ENCODE measurements at regions not wholly inside any gene's neighbourhood (a gene's known extent, or its start where the extent isn't known, plus 50 kb on each side); places are given as distances from the start of the nearest gene placed in this dataset.

GRCh38 chr11:121714351-121714750 is 261.6 kb upstream of the SORL1-AS1 start:
- no peak overlapping the region for H2AFZ ChIP-seq (ENCODE audit: control insufficient read depth, low read length)
- H3K79me2 ChIP-seq (ENCODE audit: control insufficient read depth, insufficient read depth, low read length): no peaks in the 10 kb centered on the region

DNA sequence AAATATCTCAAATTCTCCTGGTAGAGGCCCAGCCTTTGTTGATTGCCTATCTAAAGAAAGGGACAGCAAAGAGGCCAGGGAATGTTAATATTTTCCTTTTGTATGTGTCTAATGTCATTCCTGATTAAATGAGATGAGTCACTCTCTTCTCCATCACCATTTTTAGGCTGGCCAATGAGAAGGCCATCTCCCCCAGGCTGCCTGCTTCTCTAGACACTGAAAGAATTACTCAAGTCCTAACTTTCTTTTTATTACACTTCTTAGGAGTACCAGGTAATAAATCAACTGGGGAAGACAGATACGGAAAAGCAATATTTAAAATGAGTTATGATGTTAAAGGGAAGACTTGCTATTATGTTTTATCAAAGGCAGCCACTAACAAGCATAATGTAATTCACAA is 259.2 kb upstream of the SORL1-AS1 start:
- no peaks in the 10 kb centered on the region for H3K36me3 ChIP-seq (ENCODE audit: control insufficient read depth in 2 of 2, extremely low read depth in 1 of 2, insufficient read depth in 2 of 2, low read length in 2 of 2)
- H3K9ac ChIP-seq (ENCODE audit: control insufficient read depth, extremely low read depth, insufficient read depth, low read length): no peak overlapping the region
- H3K4me2 ChIP-seq (ENCODE audit: control insufficient read depth, extremely low read depth, insufficient read depth, low read depth, low read length): no peak overlapping the region
- FAIRE-seq (no peak), DNase-seq (ENCODE audit: low read depth, low spot score) (no peak)
- H3K79me2 ChIP-seq (ENCODE audit: control insufficient read depth, insufficient read depth, low read length): no peaks in the 10 kb centered on the region
- dilution Hi-C loops (cut with MboI; ENCODE audit: extremely low pct_ligation_motif_present, low sequenced_read_pairs): no loop called here
- H3K9me1 ChIP-seq (ENCODE audit: control insufficient read depth, extremely low read depth, insufficient read depth, low read length): no peaks in the 10 kb centered on the region
- no peak overlapping the region for H3K4me3 ChIP-seq (ENCODE audit: control insufficient read depth in 2 of 3, extremely low read depth in 1 of 3, insufficient read depth in 2 of 3, low read depth in 1 of 3, low read length in 3 of 3)
- H2AFZ ChIP-seq (ENCODE audit: control insufficient read depth, low read length): no peak overlapping the region
- TF ChIP-seq, protein P1, sequence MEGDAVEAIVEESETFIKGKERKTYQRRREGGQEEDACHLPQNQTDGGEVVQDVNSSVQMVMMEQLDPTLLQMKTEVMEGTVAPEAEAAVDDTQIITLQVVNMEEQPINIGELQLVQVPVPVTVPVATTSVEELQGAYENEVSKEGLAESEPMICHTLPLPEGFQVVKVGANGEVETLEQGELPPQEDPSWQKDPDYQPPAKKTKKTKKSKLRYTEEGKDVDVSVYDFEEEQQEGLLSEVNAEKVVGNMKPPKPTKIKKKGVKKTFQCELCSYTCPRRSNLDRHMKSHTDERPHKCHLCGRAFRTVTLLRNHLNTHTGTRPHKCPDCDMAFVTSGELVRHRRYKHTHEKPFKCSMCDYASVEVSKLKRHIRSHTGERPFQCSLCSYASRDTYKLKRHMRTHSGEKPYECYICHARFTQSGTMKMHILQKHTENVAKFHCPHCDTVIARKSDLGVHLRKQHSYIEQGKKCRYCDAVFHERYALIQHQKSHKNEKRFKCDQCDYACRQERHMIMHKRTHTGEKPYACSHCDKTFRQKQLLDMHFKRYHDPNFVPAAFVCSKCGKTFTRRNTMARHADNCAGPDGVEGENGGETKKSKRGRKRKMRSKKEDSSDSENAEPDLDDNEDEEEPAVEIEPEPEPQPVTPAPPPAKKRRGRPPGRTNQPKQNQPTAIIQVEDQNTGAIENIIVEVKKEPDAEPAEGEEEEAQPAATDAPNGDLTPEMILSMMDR (optimal IDR thresholded peaks at IDR 0.05 in 1 of 3, IDR thresholded peaks at IDR 0.05 in 1 of 3, conservative IDR thresholded peaks at IDR 0.05 in 1 of 3; ENCODE audit: extremely low read depth in 1 of 3, insufficient read depth in 2 of 3, low read length in 3 of 3): no peak
- TF ChIP-seq EZH2 (IDR thresholded peaks at IDR 0.05; ENCODE audit: low read length): no peak
- H4K20me1 ChIP-seq (ENCODE audit: control insufficient read depth, extremely low read depth, insufficient read depth, low read length): no peaks in the 10 kb centered on the region
- H3K4me1 ChIP-seq (ENCODE audit: control insufficient read depth, extremely low read depth, insufficient read depth, low read length): no peaks in the 10 kb centered on the region
- no peak overlapping the region for H3K27ac ChIP-seq (ENCODE audit: control insufficient read depth, insufficient read depth, low read length)
- H3K27me3 ChIP-seq (ENCODE audit: control insufficient read depth, extremely low read depth, insufficient read depth, low read length): no peaks in the 10 kb centered on the region
- H3K9me3 ChIP-seq (ENCODE audit: control insufficient read depth, low read depth, low read length): no peaks in the 10 kb centered on the region

More at GRCh38 chr11:121714351-121714750, 261.6 kb upstream of the SORL1-AS1 start:
- dilution Hi-C loops (cut with MboI; ENCODE audit: extremely low pct_ligation_motif_present, low sequenced_read_pairs): no loop called here
- DNase-seq (ENCODE audit: low read depth, low spot score) (no peak), FAIRE-seq (peak; percentile 32)
- Histone ChIP-seq H4K20me1 (ENCODE audit: control insufficient read depth, extremely low read depth, insufficient read depth, low read length) (no peaks in the 10 kb centered on the region), H3K9me1 (ENCODE audit: control insufficient read depth, extremely low read depth, insufficient read depth, low read length) (no peaks in the 10 kb centered on the region), H3K9me3 (ENCODE audit: control insufficient read depth, low read depth, low read length) (no peaks in the 10 kb centered on the region), H3K9ac (ENCODE audit: control insufficient read depth, extremely low read depth, insufficient read depth, low read length) (no peak overlapping the region), H3K27me3 (ENCODE audit: control insufficient read depth, extremely low read depth, insufficient read depth, low read length) (no peaks in the 10 kb centered on the region), H3K4me3 (ENCODE audit: control insufficient read depth in 2 of 3, extremely low read depth in 1 of 3, insufficient read depth in 2 of 3, low read depth in 1 of 3, low read length in 3 of 3) (no peak overlapping the region), H3K27ac (ENCODE audit: control insufficient read depth, insufficient read depth, low read length) (no peak overlapping the region), H3K4me1 (ENCODE audit: control insufficient read depth, extremely low read depth, insufficient read depth, low read length) (no peaks in the 10 kb centered on the region), H3K4me2 (ENCODE audit: control insufficient read depth, extremely low read depth, insufficient read depth, low read depth, low read length) (no peak overlapping the region), H3K36me3 (ENCODE audit: control insufficient read depth in 2 of 2, extremely low read depth in 1 of 2, insufficient read depth in 2 of 2, low read length in 2 of 2) (no peaks in the 10 kb centered on the region)
- TF ChIP-seq EZH2 (IDR thresholded peaks at IDR 0.05; ENCODE audit: low read length): no peak
- TF ChIP-seq, protein P1 (optimal IDR thresholded peaks at IDR 0.05 in 1 of 3, IDR thresholded peaks at IDR 0.05 in 1 of 3, conservative IDR thresholded peaks at IDR 0.05 in 1 of 3; ENCODE audit: extremely low read depth in 1 of 3, insufficient read depth in 2 of 3, low read length in 3 of 3): no peak

All from keratinocyte (primary cell).